Activated CD4-positive, alpha-beta T cell treated with anti-CD3 and anti-CD28 coated beads, Interleukin-2, Interleukin-6, amounts not matched to agents 100 ng/mL and 50 ng/mL, durations not matched to agents 16 hours and 8 hours (primary cell): ENCODE measurements at regions not wholly inside any gene's neighbourhood (a gene's known extent, or its start where the extent isn't known, plus 50 kb on each side); places are given as distances from the start of the nearest gene placed in this dataset.
"Not testable (repeated sequence)": the region's sequence is repeated elsewhere in the genome, so short reads cannot be mapped to it uniquely, and the experiment has no call there.

Experiments used
- DNase-seq: peaks from one replicate; pipeline ENCODE4 v3.0.0-alpha.2; 2020

DNA sequence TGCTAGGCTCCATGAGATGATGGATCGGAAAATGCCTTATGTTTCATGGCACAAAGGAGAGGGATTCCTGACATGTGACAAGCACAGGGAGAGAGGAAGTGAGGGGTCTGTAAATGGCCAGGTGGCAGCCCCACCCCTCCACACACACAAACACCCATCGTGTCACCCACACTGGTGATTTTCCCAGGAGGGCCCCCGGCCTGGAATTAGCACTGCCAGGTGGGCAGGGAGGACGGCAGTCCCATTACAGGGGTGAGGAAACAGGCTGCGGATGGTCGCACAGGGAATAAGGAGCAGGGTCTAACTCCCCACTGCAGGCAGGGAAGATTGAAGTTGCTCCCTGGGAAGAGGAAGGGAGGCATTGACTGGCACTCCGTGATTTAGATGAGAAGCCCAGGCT is 395.3 kb upstream of the ZNF337 start:
- not testable (repeated sequence) for DNase-seq

- not testable (repeated sequence) for DNase-seq
Measured at GRCh38 chr20:26086195-26086594, 389.5 kb upstream of the ZNF337 start.

- DNase-seq: not testable (repeated sequence)
Measured at GRCh38 chr20:26073972-26074371, 377.3 kb upstream of the ZNF337 start.

DNA sequence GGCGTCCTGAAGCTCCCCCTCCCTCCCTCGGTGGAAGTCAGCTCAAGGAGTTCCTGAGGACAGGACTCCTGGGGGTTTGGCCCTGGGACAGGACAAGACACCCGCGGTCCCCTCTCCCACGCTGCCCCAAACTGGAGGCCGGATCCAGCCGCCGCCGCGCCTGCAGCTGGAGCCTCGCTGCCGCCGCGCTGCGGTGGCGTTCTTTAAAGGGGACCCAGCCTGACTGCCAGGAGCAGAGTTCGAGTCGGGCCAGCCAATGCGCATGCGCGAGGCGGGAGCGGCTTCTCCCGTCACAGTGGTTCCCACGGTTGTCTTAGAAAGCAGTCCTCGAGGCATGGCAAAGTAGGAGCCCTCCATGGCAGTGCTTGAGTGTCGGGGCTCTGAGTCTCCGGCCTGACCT is 362.7 kb upstream of the ZNF337 start:
- DNase-seq: not testable (repeated sequence)

DNA sequence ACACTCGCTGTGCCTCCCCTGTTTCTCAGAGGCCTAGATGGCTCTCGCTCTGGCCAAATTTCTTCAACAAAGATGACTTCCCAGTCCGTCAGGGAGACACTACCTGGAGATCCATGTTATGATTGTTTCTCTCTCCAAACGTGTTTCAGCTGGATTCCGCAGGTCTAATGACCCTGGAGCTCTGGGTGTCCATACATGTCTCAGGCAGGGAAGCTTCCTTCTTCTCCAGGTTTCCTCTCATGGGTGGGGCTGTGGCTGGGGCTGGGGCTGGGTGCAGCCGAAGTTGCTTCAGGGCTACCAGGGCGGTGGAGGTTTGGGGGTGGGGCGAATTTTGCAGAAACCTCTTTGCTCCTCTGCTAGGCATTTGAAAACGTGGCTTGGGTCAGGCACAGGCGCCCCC is 361.8 kb upstream of the ZNF337 start:
- DNase-seq: not testable (repeated sequence)

GRCh38 chr20:26057135-26057752 is 360.6 kb upstream of the ZNF337 start:
- DNase-seq: not testable (repeated sequence)

- DNase-seq: not testable (repeated sequence)
Measured at GRCh38 chr20:26025792-26026191, 329.1 kb upstream of the ZNF337 start.

GRCh38 chr20:26010942-26011276 is 314.3 kb upstream of the ZNF337 start:
- not testable (repeated sequence) for DNase-seq

DNA sequence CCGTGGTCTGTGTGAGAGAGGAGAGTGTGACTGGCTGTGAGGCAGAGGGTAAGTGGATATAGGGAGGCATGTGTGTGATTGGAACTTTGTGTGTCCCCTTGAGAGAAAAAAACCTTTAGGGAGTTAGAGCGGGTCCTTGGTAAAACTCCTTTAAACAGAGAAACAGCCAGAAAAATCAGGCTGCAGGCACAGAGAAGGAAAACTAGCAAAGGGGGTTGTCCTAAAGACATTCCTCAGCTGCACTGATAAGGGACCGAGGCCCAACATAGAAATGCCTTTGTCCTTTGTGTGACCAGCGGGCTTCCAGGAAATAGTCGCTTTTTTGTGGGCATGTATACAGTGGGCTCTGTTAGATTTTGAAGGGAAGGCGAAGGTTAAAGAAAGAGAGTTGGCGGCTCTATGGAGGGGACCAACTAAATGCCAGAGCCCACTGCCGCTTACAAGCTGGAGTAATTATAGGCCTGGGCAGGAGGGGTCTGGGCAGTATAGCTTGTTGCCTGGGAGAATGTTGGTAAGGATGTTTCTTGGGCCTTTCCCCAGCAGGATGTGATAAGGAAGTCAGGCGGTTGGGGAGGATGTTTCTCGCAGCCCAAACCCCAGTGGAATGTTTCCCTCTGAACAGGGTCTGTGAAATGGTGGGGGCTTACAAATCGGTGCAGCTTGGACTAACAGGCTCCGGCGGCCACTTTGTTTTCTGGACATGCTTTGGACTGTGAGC is 313.7 kb upstream of the ZNF337 start:
- DNase-seq: not testable (repeated sequence)

GRCh38 chr20:26009402-26010223 is 313.0 kb upstream of the ZNF337 start:
- peak; percentile 78 for DNase-seq

- not testable (repeated sequence) for DNase-seq
Measured at GRCh38 chr20:26008026-26008425, 311.4 kb upstream of the ZNF337 start.

DNA sequence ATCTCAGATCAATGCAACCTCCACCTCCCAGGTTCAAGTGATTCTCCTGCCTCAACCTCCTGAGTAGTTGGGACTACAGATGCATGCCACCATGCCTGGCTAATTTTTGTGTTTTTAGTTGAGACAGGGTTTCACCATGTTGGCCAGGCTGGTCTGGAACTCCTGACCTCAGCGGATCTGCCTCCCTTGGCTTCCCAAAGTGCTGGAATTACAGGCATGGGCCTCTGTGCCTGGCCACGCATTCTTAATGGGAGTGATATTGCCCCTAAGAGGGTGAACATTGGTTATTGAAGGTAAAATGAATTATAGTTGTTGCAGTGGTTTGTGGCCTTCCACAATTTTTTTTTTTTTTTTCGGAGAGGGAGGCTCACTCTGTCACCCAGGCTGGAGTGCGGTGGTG is 309.5 kb upstream of the ZNF337 start:
- DNase-seq: not testable (repeated sequence)

- DNase-seq: not testable (repeated sequence)
Measured at GRCh38 chr20:26003959-26004358, 307.3 kb upstream of the ZNF337 start.

DNA sequence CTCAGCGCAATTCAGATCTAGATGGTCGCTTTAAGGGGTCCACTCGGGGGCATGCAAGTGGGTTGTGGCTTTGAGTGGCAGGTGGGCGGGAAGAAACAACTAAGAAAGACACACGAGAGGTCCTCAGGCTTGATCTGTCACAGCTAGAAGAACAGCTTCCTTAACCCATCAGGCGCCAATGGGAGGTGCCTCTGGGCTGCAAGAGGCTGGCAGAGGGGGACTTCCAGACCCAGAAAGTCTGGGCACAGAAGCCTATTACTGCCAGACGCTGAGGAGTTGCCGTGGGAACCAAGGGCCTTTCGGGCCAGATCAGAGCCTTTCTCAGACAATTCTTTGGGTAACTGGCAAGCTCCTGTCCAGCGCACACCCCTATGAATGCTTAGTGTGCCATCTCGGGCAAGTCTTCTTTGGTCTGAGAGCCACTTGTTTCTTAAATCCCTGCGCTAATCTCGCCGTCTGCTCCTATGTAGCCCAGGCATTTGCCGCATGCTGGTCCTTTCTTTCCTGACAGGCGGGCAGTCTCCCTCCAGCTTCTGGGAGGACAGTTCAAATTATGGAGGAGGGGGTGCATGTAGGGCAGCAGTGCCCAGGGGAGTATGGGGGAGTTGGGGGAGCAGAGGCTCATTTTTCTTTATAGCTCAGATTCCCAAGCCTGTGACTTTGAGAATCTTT is 300.9 kb upstream of the ZNF337 start:
- DNase-seq: not testable (repeated sequence)

GRCh38 chr20:25992146-25992545 is 295.5 kb upstream of the ZNF337 start:
- DNase-seq: no peak

GRCh38 chr20:25991756-25992130 is 295.1 kb upstream of the ZNF337 start:
- no peak for DNase-seq

DNA sequence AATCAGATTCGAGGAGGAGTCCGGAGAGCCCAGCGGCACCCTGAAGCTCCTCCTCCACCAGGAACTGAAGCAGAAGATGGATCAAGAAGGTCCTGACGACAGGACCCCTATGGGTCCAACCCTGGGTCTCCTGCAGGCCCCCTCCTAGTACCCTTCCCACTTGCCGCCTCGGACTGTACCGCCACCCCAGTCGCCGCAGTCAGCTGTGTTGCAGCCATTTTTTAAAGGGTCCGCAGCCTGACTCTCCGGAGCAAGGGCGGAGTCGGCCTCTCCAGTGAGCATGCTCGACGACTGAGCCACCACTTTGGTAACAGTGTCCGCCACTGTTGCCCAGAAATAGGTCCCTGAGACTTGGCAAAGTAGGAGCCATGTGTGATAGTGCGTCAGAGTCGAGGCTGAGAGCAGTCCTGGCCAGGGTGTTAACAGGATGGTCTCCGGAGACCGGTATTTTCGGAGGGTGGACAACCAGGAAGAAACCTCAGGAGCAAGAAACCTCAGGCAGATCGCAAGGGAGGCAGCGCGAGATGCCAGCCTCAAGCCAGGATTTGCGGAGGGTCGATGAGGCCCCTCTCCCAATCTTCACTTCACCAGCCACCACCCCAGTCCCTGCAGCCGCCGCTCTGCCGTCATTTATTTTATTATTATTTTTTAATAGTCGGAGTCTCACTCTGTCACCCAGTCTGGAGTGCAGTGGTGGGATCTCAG is 294.6 kb upstream of the ZNF337 start:
- DNase-seq: no peak

GRCh38 chr20:25989686-25990085 is 293.0 kb upstream of the ZNF337 start:
- DNase-seq: not testable (repeated sequence)

GRCh38 chr20:25989196-25989595 is 292.5 kb upstream of the ZNF337 start:
- DNase-seq: no peak

- not testable (repeated sequence) for DNase-seq
Measured at GRCh38 chr20:25987928-25988560, 291.4 kb upstream of the ZNF337 start.

- DNase-seq: peak; percentile 57
Measured at GRCh38 chr20:25987073-25987927, 290.6 kb upstream of the ZNF337 start.
